Ovary (tissue), 3 donors: ENCODE measurements at regions not wholly inside any gene's neighbourhood (a gene's known extent, or its start where the extent isn't known, plus 50 kb on each side); places are given as distances from the start of the nearest gene placed in this dataset.

Source experiments
- POLR2A ChIP-seq: fragments of 450-650 bp; IDR thresholded peaks from one replicate; pipeline ENCODE4 v1.6.1; 2017; ENCODE audit warnings: antibody characterized with exemption, mild to moderate bottlenecking, moderate library complexity
- TF ChIP-seq, protein P1 (sequence below), 3 donors: fragments of 450-650 bp in 2 of 3; fragments of 200-600 bp in 1 of 3; IDR thresholded peaks; one replicate each; pipeline versions ENCODE4 v1.5.1 to v1.8.0; 2016 to 2022; ENCODE audit warnings: antibody characterized with exemption in 3 of 3, mild to moderate bottlenecking in 1 of 3
- donor health status: DM: no; HTN: no; CAD: no.

- TF ChIP-seq, protein P1, sequence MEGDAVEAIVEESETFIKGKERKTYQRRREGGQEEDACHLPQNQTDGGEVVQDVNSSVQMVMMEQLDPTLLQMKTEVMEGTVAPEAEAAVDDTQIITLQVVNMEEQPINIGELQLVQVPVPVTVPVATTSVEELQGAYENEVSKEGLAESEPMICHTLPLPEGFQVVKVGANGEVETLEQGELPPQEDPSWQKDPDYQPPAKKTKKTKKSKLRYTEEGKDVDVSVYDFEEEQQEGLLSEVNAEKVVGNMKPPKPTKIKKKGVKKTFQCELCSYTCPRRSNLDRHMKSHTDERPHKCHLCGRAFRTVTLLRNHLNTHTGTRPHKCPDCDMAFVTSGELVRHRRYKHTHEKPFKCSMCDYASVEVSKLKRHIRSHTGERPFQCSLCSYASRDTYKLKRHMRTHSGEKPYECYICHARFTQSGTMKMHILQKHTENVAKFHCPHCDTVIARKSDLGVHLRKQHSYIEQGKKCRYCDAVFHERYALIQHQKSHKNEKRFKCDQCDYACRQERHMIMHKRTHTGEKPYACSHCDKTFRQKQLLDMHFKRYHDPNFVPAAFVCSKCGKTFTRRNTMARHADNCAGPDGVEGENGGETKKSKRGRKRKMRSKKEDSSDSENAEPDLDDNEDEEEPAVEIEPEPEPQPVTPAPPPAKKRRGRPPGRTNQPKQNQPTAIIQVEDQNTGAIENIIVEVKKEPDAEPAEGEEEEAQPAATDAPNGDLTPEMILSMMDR (IDR thresholded peaks at IDR 0.05): no peak
- no peak for TF ChIP-seq POLR2A
Observed at GRCh38 chr2:143839456-143839855, 680.5 kb downstream of the ZEB2 start.
